ENCODE measurements at regions not wholly inside any gene's neighbourhood (a gene's known extent, or its start where the extent isn't known, plus 50 kb on each side); places are given as distances from the start of the nearest gene placed in this dataset.

DNA sequence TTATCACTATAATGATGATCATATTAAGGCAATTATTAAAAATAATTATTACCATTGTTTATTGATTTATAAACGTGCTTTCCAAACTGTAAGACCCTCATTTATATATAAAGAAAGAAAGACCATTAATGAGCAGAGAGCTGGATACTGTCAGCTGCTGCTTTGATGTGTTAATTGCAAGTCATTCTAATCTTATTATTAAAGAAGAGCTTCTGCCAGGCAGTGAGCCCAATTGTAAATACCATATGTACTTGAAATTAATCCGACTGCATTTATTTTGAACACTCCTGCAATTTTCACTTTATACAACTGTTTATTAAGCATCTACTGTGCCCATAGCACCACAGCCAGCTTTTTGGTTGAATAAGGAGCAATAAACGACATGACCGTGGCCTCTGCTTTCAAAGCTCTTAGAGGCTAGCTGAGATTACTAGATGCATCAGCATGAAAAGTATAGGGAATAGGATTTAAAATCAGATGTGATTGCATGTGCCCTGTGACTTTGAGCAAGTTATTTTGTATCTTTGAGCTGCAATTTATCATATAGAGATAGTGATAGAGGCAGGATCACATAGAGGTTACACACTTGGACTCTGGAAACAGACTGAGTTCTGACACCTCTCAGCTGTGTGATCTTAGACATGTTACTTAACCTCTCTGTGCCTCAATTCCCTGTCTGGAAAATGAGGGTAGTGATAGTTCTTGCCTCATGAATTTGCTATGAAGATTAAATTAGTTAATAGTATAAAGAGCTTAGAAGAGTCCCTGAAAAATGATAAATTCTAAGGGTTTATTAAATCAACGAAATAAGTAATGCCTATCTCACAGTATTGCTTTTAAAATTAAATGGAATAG lies 83.4 kb downstream of the MYCN start:
- no peak for TF ChIP-seq ZBTB1 (tag by site-specific recombination; IDR thresholded peaks at IDR 0.05)
- TF ChIP-seq ZNF266 (tag by site-specific recombination; IDR thresholded peaks at IDR 0.05; ENCODE audit: low read depth): no peak
- TF ChIP-seq SETDB1 (IDR thresholded peaks at IDR 0.05; ENCODE audit: insufficient read length, low read length): no peak
- no peak for TF ChIP-seq KLF10 (tag by site-specific recombination; IDR thresholded peaks at IDR 0.05)
- TF ChIP-seq, protein P1, sequence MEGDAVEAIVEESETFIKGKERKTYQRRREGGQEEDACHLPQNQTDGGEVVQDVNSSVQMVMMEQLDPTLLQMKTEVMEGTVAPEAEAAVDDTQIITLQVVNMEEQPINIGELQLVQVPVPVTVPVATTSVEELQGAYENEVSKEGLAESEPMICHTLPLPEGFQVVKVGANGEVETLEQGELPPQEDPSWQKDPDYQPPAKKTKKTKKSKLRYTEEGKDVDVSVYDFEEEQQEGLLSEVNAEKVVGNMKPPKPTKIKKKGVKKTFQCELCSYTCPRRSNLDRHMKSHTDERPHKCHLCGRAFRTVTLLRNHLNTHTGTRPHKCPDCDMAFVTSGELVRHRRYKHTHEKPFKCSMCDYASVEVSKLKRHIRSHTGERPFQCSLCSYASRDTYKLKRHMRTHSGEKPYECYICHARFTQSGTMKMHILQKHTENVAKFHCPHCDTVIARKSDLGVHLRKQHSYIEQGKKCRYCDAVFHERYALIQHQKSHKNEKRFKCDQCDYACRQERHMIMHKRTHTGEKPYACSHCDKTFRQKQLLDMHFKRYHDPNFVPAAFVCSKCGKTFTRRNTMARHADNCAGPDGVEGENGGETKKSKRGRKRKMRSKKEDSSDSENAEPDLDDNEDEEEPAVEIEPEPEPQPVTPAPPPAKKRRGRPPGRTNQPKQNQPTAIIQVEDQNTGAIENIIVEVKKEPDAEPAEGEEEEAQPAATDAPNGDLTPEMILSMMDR (tag by site-specific recombination; IDR thresholded peaks at IDR 0.05): no peak
- TF ChIP-seq, protein P2, sequence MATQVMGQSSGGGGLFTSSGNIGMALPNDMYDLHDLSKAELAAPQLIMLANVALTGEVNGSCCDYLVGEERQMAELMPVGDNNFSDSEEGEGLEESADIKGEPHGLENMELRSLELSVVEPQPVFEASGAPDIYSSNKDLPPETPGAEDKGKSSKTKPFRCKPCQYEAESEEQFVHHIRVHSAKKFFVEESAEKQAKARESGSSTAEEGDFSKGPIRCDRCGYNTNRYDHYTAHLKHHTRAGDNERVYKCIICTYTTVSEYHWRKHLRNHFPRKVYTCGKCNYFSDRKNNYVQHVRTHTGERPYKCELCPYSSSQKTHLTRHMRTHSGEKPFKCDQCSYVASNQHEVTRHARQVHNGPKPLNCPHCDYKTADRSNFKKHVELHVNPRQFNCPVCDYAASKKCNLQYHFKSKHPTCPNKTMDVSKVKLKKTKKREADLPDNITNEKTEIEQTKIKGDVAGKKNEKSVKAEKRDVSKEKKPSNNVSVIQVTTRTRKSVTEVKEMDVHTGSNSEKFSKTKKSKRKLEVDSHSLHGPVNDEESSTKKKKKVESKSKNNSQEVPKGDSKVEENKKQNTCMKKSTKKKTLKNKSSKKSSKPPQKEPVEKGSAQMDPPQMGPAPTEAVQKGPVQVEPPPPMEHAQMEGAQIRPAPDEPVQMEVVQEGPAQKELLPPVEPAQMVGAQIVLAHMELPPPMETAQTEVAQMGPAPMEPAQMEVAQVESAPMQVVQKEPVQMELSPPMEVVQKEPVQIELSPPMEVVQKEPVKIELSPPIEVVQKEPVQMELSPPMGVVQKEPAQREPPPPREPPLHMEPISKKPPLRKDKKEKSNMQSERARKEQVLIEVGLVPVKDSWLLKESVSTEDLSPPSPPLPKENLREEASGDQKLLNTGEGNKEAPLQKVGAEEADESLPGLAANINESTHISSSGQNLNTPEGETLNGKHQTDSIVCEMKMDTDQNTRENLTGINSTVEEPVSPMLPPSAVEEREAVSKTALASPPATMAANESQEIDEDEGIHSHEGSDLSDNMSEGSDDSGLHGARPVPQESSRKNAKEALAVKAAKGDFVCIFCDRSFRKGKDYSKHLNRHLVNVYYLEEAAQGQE (tag by site-specific recombination; IDR thresholded peaks at IDR 0.05): no peak
- TF ChIP-seq, protein P3, sequence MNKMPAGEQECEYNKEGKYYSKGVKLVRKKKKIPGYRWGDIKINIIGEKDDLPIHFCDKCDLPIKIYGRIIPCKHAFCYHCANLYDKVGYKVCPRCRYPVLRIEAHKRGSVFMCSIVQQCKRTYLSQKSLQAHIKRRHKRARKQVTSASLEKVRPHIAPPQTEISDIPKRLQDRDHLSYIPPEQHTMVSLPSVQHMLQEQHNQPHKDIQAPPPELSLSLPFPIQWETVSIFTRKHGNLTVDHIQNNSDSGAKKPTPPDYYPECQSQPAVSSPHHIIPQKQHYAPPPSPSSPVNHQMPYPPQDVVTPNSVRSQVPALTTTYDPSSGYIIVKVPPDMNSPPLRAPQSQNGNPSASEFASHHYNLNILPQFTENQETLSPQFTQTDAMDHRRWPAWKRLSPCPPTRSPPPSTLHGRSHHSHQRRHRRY (tag by site-specific recombination; IDR thresholded peaks at IDR 0.05): no peak
- TF ChIP-seq ZFP3 (tag by site-specific recombination; IDR thresholded peaks at IDR 0.05; ENCODE audit: low read depth): no peak
- no peak for TF ChIP-seq ZNF549 (tag by site-specific recombination; IDR thresholded peaks at IDR 0.05)
- TF ChIP-seq ZFP41 (tag by site-specific recombination; IDR thresholded peaks at IDR 0.05; ENCODE audit: borderline replicate concordance): no peak
- no peak for TF ChIP-seq ZNF785 (tag by site-specific recombination; IDR thresholded peaks at IDR 0.05)
- no peak for TF ChIP-seq RBAK (tag by site-specific recombination; IDR thresholded peaks at IDR 0.05)
